GM12878 (cell line): ENCODE measurements at regions not wholly inside any gene's neighbourhood (a gene's known extent, or its start where the extent isn't known, plus 50 kb on each side); places are given as distances from the start of the nearest gene placed in this dataset.

Experiments used
- CEBPB ChIP-seq, 2 experiments: fragments of 150-350 bp in 1 of 2; IDR thresholded peaks; 2 replicates each; pipeline ENCODE4 v1.6.1; 2012 to 2014; ENCODE audit warnings: low read depth in 2 of 2, low read length in 2 of 2, borderline replicate concordance in 1 of 2, inconsistent platforms in 1 of 2
- LARP7 ChIP-seq: fragments of 450-650 bp; IDR thresholded peaks from 2 replicates; pipeline ENCODE4 v1.6.1; 2017; ENCODE audit warnings: mild to moderate bottlenecking
- POLR2AphosphoS5 ChIP-seq: IDR thresholded peaks from 2 replicates; pipeline ENCODE4 v1.6.1; 2011; ENCODE audit warnings: mild to moderate bottlenecking, low read length, inconsistent platforms
- ZNF274 ChIP-seq: IDR thresholded peaks from one replicate; pipeline ENCODE4 v1.8.0; 2011; ENCODE audit not compliant: insufficient read length, insufficient read depth
- TF ChIP-seq, protein P1 (sequence below), 3 experiments: IDR thresholded peaks in 2 of 3; conservative IDR thresholded peaks in 1 of 3; 2 replicates each; pipeline ENCODE4 v1.5.1; 2011; ENCODE audit warnings: low read depth in 3 of 3, low read length in 3 of 3, mild to moderate bottlenecking in 3 of 3, control low read depth in 2 of 3, moderate library complexity in 2 of 3, inconsistent platforms in 1 of 3, mixed read lengths in 1 of 3; ENCODE audit not compliant: control insufficient read depth in 2 of 3, insufficient read depth in 1 of 3; ENCODE audit errors: extremely low read depth in 1 of 3
- TF ChIP-seq, protein P2 (sequence below): IDR thresholded peaks from 2 replicates; pipeline ENCODE4 v1.6.1; 2012; ENCODE audit warnings: mild to moderate bottlenecking, low read depth, low read length

DNA sequence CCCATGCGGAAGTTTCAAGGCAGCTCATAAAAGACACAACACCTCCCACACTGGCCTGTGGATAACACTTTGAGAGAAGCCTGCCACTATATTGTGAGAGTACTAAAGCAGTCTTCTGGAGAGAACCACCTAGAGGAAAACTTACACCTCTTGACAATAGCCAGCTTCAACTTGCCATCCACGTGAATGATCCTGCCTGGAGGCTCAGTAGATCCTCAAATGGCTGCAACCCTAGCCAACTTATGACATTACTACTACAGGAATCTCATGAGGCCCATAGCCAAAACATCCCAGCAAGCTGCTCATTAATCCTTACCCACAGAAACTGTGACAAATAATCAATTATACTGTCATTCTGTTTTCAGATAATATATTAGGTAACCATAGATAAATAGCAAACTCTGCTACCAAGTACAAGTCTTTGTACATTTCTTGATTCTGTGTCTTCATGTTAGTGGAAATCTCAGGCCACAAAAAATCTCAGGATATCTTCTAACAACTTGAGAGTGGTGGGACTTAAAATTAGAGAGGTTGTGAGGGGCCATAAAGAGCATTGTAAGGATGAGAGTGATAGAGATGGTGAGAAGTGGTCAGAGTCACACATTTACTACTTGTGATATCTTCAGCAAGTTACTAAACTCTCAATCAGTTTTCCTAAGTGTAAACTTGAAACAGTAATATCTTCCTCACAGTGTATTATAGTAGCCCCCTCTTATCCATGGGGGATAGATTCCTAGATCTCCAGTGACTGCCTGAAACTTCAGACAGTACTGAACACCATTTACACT is 368.0 kb downstream of the C12orf50 start:
- TF ChIP-seq, protein P1, sequence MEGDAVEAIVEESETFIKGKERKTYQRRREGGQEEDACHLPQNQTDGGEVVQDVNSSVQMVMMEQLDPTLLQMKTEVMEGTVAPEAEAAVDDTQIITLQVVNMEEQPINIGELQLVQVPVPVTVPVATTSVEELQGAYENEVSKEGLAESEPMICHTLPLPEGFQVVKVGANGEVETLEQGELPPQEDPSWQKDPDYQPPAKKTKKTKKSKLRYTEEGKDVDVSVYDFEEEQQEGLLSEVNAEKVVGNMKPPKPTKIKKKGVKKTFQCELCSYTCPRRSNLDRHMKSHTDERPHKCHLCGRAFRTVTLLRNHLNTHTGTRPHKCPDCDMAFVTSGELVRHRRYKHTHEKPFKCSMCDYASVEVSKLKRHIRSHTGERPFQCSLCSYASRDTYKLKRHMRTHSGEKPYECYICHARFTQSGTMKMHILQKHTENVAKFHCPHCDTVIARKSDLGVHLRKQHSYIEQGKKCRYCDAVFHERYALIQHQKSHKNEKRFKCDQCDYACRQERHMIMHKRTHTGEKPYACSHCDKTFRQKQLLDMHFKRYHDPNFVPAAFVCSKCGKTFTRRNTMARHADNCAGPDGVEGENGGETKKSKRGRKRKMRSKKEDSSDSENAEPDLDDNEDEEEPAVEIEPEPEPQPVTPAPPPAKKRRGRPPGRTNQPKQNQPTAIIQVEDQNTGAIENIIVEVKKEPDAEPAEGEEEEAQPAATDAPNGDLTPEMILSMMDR (IDR thresholded peaks at IDR 0.05 in 2 of 3, conservative IDR thresholded peaks at IDR 0.05 in 1 of 3; ENCODE audit: control insufficient read depth in 2 of 3, extremely low read depth in 1 of 3, insufficient read depth in 1 of 3, low read depth in 3 of 3, low read length in 3 of 3) = no peak
- TF ChIP-seq LARP7 = no peak
- no peak for TF ChIP-seq POLR2AphosphoS5
- TF ChIP-seq, protein P2, sequence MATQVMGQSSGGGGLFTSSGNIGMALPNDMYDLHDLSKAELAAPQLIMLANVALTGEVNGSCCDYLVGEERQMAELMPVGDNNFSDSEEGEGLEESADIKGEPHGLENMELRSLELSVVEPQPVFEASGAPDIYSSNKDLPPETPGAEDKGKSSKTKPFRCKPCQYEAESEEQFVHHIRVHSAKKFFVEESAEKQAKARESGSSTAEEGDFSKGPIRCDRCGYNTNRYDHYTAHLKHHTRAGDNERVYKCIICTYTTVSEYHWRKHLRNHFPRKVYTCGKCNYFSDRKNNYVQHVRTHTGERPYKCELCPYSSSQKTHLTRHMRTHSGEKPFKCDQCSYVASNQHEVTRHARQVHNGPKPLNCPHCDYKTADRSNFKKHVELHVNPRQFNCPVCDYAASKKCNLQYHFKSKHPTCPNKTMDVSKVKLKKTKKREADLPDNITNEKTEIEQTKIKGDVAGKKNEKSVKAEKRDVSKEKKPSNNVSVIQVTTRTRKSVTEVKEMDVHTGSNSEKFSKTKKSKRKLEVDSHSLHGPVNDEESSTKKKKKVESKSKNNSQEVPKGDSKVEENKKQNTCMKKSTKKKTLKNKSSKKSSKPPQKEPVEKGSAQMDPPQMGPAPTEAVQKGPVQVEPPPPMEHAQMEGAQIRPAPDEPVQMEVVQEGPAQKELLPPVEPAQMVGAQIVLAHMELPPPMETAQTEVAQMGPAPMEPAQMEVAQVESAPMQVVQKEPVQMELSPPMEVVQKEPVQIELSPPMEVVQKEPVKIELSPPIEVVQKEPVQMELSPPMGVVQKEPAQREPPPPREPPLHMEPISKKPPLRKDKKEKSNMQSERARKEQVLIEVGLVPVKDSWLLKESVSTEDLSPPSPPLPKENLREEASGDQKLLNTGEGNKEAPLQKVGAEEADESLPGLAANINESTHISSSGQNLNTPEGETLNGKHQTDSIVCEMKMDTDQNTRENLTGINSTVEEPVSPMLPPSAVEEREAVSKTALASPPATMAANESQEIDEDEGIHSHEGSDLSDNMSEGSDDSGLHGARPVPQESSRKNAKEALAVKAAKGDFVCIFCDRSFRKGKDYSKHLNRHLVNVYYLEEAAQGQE = no peak
- no peak for TF ChIP-seq ZNF274
- no peak for TF ChIP-seq CEBPB (IDR thresholded peaks at IDR 0.05; ENCODE audit: borderline replicate concordance in 1 of 2, low read depth in 2 of 2, low read length in 2 of 2)
